ENCODE measurements at regions not wholly inside any gene's neighbourhood (a gene's known extent, or its start where the extent isn't known, plus 50 kb on each side); places are given as distances from the start of the nearest gene placed in this dataset.
A peak's percentile ranks its signal among the peaks of the same experiment; 100 is the strongest.
"Not testable (repeated sequence)": the region's sequence is repeated elsewhere in the genome, so short reads cannot be mapped to it uniquely, and the experiment has no call there.

GRCh38 chr1:182260516-182260915 is 131.1 kb downstream of the GLUL start:
- DNase-seq (ENCODE audit: low read depth), result no peak

- no peak for DNase-seq (ENCODE audit: low read depth)
Observed at GRCh38 chr1:182259968-182260367, 131.6 kb downstream of the GLUL start.

GRCh38 chr1:182259229-182259872 is 132.2 kb downstream of the GLUL start:
- DNase-seq (ENCODE audit: low read depth), result peak; percentile 1

- no peak for DNase-seq (ENCODE audit: low read depth)
Observed at GRCh38 chr1:182257369-182258063, 134.1 kb downstream of the GLUL start.

- DNase-seq (ENCODE audit: low read depth), result no peak
Observed at GRCh38 chr1:182256931-182257330, 134.7 kb downstream of the GLUL start.

GRCh38 chr1:182255494-182255893 is 136.1 kb downstream of the GLUL start:
- DNase-seq (ENCODE audit: low read depth), result no peak

- DNase-seq (ENCODE audit: low read depth), result no peak
Observed at GRCh38 chr1:182253319-182253860, 138.2 kb downstream of the GLUL start.

- DNase-seq (ENCODE audit: low read depth), result no peak
Observed at GRCh38 chr1:182251561-182251960, 140.0 kb downstream of the GLUL start.

GRCh38 chr1:182249201-182249676 is 142.4 kb downstream of the GLUL start:
- DNase-seq (ENCODE audit: low read depth), result no peak

GRCh38 chr1:182248721-182249120 is 142.9 kb downstream of the GLUL start:
- no peak for DNase-seq (ENCODE audit: low read depth)

GRCh38 chr1:182247813-182248212 is 143.8 kb downstream of the GLUL start:
- DNase-seq (ENCODE audit: low read depth), result not testable (repeated sequence)

GRCh38 chr1:182246783-182247182 is 144.8 kb downstream of the GLUL start:
- DNase-seq (ENCODE audit: low read depth), result no peak

- no peak for DNase-seq (ENCODE audit: low read depth)
Observed at GRCh38 chr1:182245040-182245439, 146.6 kb downstream of the GLUL start.

- no peak for DNase-seq (ENCODE audit: low read depth)
Observed at GRCh38 chr1:182244451-182244850, 147.1 kb downstream of the GLUL start.

- DNase-seq (ENCODE audit: low read depth), result no peak
Observed at GRCh38 chr1:182242641-182243040, 148.9 kb downstream of the GLUL start.

- no peak for DNase-seq (ENCODE audit: low read depth)
Observed at GRCh38 chr1:182240085-182240484, 151.5 kb downstream of the GLUL start.

GRCh38 chr1:182238421-182238820 is 153.2 kb downstream of the GLUL start:
- no peak for DNase-seq (ENCODE audit: low read depth)

GRCh38 chr1:182237329-182237728 is 154.3 kb downstream of the GLUL start:
- DNase-seq (ENCODE audit: low read depth), result no peak

GRCh38 chr1:182236651-182237077 is 154.9 kb downstream of the GLUL start:
- DNase-seq (ENCODE audit: low read depth), result no peak

GRCh38 chr1:182235952-182236650 is 155.5 kb downstream of the GLUL start:
- no peak for DNase-seq (ENCODE audit: low read depth)

- DNase-seq (ENCODE audit: low read depth), result no peak
Observed at GRCh38 chr1:182235604-182235951, 156.0 kb downstream of the GLUL start.

- DNase-seq (ENCODE audit: low read depth), result no peak
Observed at GRCh38 chr1:182229921-182230491, 161.6 kb downstream of the GLUL start.

GRCh38 chr1:182229451-182229850 is 162.1 kb downstream of the GLUL start:
- no peak for DNase-seq (ENCODE audit: low read depth)

All from amniotic epithelial cell (primary cell).